Heart right ventricle (tissue), 16 donors: ENCODE measurements at regions not wholly inside any gene's neighbourhood (a gene's known extent, or its start where the extent isn't known, plus 50 kb on each side); places are given as distances from the start of the nearest gene placed in this dataset.

Experiments
- ATAC-seq, 8 donors: fragments of 200-7000 bp; cut with Tn5 transposase; one replicate each; pipeline ENCODE4 v1.9.1; 2020; ENCODE audit warnings: mild to moderate bottlenecking in 8 of 8, moderate library complexity in 8 of 8, moderate number of reproducible peaks in 1 of 8
- DNase-seq, 2 donors: peaks; one replicate each; pipeline ENCODE4 v3.0.0-alpha.2; 2020
- H3K27ac ChIP-seq, 10 donors: fragments of 200-600 bp; sonication (generic) in 2 of 10; one replicate each; pipeline versions ENCODE4 v1.5.0 to v1.8.0; 2020 to 2022; ENCODE audit warnings: mild to moderate bottlenecking in 3 of 10
- H3K27me3 ChIP-seq, 7 donors: fragments of 200-600 bp; one replicate each; pipeline ENCODE4 v1.8.0; 2021 to 2022; ENCODE audit warnings: mild to moderate bottlenecking in 2 of 7
- H3K36me3 ChIP-seq, 9 donors: fragments of 200-600 bp; sonication (generic) in 1 of 9; one replicate each; pipeline versions ENCODE4 v1.5.0 to v1.8.0; 2020 to 2022; ENCODE audit warnings: mild to moderate bottlenecking in 2 of 9
- H3K4me1 ChIP-seq, 9 donors: fragments of 200-600 bp; sonication (generic) in 1 of 9; one replicate each; pipeline versions ENCODE4 v1.5.0 to v1.8.0; 2020 to 2022; ENCODE audit warnings: mild to moderate bottlenecking in 4 of 9
- H3K4me3 ChIP-seq, 10 donors: fragments of 200-600 bp; sonication (generic) in 2 of 10; one replicate each; pipeline versions ENCODE4 v1.5.0 to v1.8.0; 2020 to 2022; ENCODE audit warnings: mild to moderate bottlenecking in 7 of 10, moderate library complexity in 2 of 10
- H3K9me3 ChIP-seq, 11 donors: fragments of 200-600 bp in 10 of 11; sonication (generic) in 2 of 11; one replicate each; pipeline versions ENCODE4 v1.5.0 to v1.8.0; 2013 to 2022; ENCODE audit warnings: mild to moderate bottlenecking in 2 of 11, control low read depth in 1 of 11, moderate library complexity in 1 of 11
- WGBS, 2 donors: extraction: QIAGEN DNeasy Blood & Tissue Kit; methylation state at CpG; one replicate each; pipeline ENCODE4 v1.1.7; 2013; ENCODE audit warnings: inconsistent platforms in 1 of 2; 5-methylcytosine and 5-hydroxymethylcytosine counted together
- intact Hi-C, 10 donors: fragments of 100-400 bp; cut with DNase I; formaldehyde crosslinking; loops; one replicate each; pipeline versions ENCODE4 v1.11.1 to v1.14.2; 2022
- TF ChIP-seq, protein P1 (sequence below), 9 donors: fragments of 200-600 bp; sonication (generic) in 2 of 9; IDR thresholded peaks; one replicate each; pipeline versions ENCODE4 v1.5.0 to v1.8.0; 2021 to 2022; ENCODE audit warnings: antibody characterized with exemption in 9 of 9, mild to moderate bottlenecking in 5 of 9, moderate library complexity in 1 of 9
- donor health status: Arrhythmogenic right ventricular cardiomyopathy.
- donor health status: ischemic (EF 13 %, LVEDD 7.1; RV severe dilation, severe dysfunction).
- donor health status: healthy with polysubstance abuse.
- donor health status: DM: no; HTN: yes; CAD: no.
- donor health status: DM: no; HTN: no; CAD: no.
- donor health status: ischemic (EF 25% LVEDD 6.9; RV normal size, moderate dysfunction).
- donor health status: ischemic (EF 25% LVEDD 5.7; RV mildly dilated, moderate dysfunction).
- donor health status: healthy.
- donor health status: DM: yes; HTN: yes; CAD: no.
- donor health status: Ischemic cardiomyopathy.
- donor health status: ischemic (EF 35%, LVEDD 5.7; RV mildly dilated, moderate dysfunction).
- donor health status: nonischemic (EF 11% LVEDD 7.7; RV severe dilation, severe dysfunction).
- donor health status: DM: yes; HTN: yes; CAD: no.
- donor health status: PGD.
- donor health status: ischemic (EF 29% LVEDD 5.4; RV normal size, mild dysfunction).
- donor health status: nonischemic (EF 23%, LVEDD 6.1; RV moderate dilation, normal function).

DNA sequence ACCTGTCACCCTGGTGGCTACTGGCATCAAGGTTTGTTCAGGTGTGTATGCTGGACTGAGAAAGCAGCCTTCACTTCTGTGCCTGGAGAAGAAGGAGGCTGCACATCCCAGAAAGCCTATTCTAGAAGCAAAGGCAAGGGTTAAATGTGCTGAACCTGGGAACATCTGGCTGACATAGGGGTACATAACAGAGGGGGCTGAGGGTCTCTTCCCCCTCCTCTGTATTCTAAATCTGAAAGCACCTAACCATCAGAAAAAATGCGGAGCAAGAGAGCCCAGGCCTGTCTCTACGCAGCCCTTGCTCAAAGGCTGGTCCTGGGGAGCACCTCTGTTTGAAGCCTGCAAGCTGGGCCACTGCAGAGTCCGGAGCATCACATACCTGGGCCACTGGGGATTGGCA lies 53.2 kb upstream of the FSTL4 start:
- WGBS, 2 donors: 70 to 78% methylated on average over 3 of the region's 3 CpGs
- Histone ChIP-seq H3K9me3 (peaks cover 0 to under 1% (median 0%) of the 10 kb centered on the region in 11 donors), H3K4me1 (no peaks in the 10 kb centered on the region), H3K27ac (no peak overlapping the region), H3K4me3 (no peak overlapping the region), H3K27me3 (peaks cover 0 to 27% (median 6%) of the 10 kb centered on the region in 7 donors), H3K36me3 (no peaks in the 10 kb centered on the region)
- ATAC-seq (no peak), DNase-seq (no peak)
- intact Hi-C loops: no loop called here
- TF ChIP-seq, protein P1, sequence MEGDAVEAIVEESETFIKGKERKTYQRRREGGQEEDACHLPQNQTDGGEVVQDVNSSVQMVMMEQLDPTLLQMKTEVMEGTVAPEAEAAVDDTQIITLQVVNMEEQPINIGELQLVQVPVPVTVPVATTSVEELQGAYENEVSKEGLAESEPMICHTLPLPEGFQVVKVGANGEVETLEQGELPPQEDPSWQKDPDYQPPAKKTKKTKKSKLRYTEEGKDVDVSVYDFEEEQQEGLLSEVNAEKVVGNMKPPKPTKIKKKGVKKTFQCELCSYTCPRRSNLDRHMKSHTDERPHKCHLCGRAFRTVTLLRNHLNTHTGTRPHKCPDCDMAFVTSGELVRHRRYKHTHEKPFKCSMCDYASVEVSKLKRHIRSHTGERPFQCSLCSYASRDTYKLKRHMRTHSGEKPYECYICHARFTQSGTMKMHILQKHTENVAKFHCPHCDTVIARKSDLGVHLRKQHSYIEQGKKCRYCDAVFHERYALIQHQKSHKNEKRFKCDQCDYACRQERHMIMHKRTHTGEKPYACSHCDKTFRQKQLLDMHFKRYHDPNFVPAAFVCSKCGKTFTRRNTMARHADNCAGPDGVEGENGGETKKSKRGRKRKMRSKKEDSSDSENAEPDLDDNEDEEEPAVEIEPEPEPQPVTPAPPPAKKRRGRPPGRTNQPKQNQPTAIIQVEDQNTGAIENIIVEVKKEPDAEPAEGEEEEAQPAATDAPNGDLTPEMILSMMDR (IDR thresholded peaks at IDR 0.05): no peak

DNA sequence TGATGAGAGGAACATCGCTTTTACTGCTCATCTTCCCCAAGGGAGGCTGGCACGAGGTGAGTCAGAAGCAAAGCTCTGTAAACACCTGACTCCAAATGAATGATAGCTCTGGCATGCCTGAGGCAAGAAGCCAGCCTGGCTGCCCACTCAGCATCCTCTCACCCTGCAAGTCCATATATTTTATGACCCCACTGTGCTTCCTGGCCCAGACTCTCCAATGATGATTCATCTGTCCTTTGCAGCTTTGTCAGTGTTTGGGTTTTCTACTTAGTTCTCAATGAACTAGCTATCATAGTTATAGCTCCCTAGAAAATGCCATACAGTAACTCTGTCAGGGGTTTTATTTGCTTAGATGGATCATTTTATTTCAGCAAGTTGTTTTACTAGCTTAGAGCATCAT lies 52.1 kb upstream of the FSTL4 start:
- H3K27ac ChIP-seq: no peak overlapping the region
- H3K4me1 ChIP-seq: no peaks in the 10 kb centered on the region
- intact Hi-C loops: no loop called here
- DNase-seq: no peak
- H3K9me3 ChIP-seq: no peaks in the 10 kb centered on the region
- no peak overlapping the region for H3K4me3 ChIP-seq
- H3K36me3 ChIP-seq: no peaks in the 10 kb centered on the region
- no peak for ATAC-seq
- 79 to 88% methylated on average over 2 of the region's 2 CpGs for WGBS, 2 donors
- TF ChIP-seq, protein P1 (IDR thresholded peaks at IDR 0.05): no peak
- H3K27me3 ChIP-seq: peaks cover 0 to 22% (median 6%) of the 10 kb centered on the region in 7 donors

DNA sequence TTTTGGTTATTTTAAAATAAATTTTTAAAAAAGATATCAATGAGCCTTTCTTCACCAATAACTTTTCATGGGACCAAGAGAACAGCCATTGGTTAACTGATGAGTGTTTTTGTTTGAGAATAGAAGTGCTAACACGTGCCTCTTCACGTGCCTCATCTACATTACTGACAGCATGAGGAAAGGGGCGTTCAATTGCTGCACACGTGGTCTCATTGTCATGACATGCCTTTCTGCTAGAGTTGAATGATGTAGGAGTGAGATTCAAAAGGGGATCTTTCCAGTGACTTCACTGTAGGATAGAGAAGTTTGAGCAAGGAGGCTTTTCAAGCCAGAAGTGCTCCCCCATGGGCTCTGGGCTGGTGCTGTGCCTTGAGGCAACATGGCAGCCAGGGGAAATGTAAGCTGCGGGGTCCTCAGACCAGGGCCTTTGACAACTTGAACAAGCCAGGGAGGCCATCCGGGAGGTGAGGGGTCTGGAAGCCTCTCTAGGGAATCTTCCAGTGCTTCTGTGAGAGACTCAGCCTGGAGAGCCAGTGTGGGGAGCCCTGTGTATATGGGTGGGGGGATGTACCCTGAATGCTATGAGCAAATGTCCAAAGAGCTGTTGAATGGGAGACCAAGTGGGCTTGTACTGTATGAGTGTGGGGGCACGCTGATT lies 51.2 kb upstream of the FSTL4 start:
- no peaks in the 10 kb centered on the region for H3K36me3 ChIP-seq
- no peaks in the 10 kb centered on the region for H3K9me3 ChIP-seq
- 78 to 84% methylated on average over 7 of the region's 7 CpGs for WGBS, 2 donors
- H3K4me3 ChIP-seq: no peak overlapping the region
- TF ChIP-seq, protein P1 (IDR thresholded peaks at IDR 0.05): no peak
- ATAC-seq (no peak), DNase-seq (no peak)
- intact Hi-C loops: no loop called here
- no peak overlapping the region for H3K27ac ChIP-seq
- peaks cover 0 to 23% (median 6%) of the 10 kb centered on the region in 7 donors for H3K27me3 ChIP-seq
- H3K4me1 ChIP-seq: no peaks in the 10 kb centered on the region

DNA sequence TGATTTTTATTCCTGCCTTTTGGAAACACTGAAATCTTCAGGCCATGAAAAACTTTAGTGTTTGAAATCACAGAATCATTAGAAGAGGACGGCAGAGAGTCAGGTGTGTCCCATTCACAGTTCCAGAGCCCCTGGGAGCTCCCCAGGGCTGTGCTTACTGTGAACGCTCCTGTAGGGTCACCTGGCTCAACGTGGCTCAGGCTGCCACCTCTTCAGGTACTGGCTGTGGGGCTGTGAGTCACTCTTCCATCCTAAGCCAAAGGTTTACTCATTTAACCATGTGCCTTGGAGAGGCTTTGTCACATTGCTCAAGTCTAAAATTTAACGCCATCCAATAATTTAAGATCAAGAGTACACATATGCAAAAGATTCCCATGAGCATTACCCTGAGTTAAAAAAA lies 50.2 kb upstream of the FSTL4 start:
- H3K4me3 ChIP-seq: no peak overlapping the region
- H3K9me3 ChIP-seq: no peaks in the 10 kb centered on the region
- no peaks in the 10 kb centered on the region for H3K36me3 ChIP-seq
- TF ChIP-seq, protein P1 (IDR thresholded peaks at IDR 0.05): no peak
- WGBS, 2 donors: 53 to 60% methylated on average over 4 of the region's 4 CpGs
- intact Hi-C loops: no loop called here
- DNase-seq (no peak), ATAC-seq (no peak)
- H3K27me3 ChIP-seq: peaks cover 0 to 17% (median 2%) of the 10 kb centered on the region in 7 donors
- no peak overlapping the region for H3K27ac ChIP-seq
- no peaks in the 10 kb centered on the region for H3K4me1 ChIP-seq
